VCaP (cell line): ENCODE measurements at regions not wholly inside any gene's neighbourhood (a gene's known extent, or its start where the extent isn't known, plus 50 kb on each side); places are given as distances from the start of the nearest gene placed in this dataset.

Experiments
- H3K27ac ChIP-seq: fragments of 450-650 bp; 2 replicates; pipeline ENCODE4 v1.5.1; 2017
- TF ChIP-seq, protein P1 (sequence below): fragments of 450-650 bp; conservative IDR thresholded peaks from 2 replicates; pipeline ENCODE4 v1.5.1; 2017; ENCODE audit warnings: mild to moderate bottlenecking, moderate library complexity

DNA sequence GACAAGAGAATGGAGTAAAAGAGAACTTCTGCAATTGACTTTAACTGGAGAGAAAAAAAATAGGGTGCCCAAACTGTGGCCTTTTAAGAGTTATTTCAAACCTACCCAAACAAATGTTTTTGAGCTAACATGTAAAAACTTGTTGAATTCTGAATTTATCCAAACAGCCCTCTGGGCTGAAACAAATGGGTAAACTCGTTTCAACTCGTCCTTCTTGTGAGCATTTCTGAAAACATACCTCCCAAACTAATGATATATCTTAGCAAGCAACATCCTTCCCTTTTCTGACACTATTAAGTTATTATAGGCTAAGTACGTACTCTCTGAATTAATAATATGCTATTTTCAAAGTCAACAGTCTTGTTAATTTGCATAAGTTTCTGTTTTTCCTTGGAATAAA is 793.0 kb upstream of the ACVR2A start:
- no peak overlapping the region for H3K27ac ChIP-seq
- TF ChIP-seq, protein P1, sequence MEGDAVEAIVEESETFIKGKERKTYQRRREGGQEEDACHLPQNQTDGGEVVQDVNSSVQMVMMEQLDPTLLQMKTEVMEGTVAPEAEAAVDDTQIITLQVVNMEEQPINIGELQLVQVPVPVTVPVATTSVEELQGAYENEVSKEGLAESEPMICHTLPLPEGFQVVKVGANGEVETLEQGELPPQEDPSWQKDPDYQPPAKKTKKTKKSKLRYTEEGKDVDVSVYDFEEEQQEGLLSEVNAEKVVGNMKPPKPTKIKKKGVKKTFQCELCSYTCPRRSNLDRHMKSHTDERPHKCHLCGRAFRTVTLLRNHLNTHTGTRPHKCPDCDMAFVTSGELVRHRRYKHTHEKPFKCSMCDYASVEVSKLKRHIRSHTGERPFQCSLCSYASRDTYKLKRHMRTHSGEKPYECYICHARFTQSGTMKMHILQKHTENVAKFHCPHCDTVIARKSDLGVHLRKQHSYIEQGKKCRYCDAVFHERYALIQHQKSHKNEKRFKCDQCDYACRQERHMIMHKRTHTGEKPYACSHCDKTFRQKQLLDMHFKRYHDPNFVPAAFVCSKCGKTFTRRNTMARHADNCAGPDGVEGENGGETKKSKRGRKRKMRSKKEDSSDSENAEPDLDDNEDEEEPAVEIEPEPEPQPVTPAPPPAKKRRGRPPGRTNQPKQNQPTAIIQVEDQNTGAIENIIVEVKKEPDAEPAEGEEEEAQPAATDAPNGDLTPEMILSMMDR, result no peak

DNA sequence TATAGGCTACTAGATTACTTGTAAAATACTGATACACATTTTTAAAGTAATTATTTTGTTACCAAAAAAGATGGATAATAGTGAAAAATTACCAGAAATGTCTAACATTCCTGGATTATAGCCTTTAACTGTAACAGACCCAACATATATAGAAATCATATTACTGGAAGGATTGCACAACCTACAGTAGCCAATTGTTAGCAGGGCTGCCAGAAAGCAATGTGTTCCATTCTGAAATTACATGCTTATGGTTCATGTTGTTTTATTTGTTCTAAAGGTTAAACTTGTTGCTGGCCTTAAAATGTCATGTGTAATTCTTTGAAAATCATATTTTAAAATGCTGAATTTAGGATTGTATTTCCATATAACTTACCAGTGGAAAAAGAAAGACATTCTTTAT is 793.6 kb upstream of the ACVR2A start:
- TF ChIP-seq, protein P1, result no peak
- H3K27ac ChIP-seq, result no peak overlapping the region

DNA sequence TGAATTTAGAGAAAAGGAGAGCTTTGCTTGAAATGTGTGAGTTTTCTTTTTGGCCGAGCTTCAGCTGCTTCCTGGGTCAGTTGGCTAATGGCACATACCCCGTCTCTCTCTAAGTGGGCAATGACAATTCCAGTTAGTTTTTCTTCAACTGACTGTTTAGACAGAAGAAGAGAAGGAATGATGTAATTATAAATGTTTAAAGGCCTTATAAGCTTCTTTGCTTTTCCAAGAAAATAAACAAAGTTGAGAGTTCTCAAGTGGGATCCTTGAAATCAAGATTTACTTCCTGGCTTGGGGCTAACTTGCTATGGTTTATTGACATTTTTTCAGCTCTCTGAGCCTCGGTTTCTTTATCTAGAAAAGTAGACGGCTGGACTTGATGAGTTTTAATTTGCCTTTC is 794.9 kb upstream of the ACVR2A start:
- no peak overlapping the region for H3K27ac ChIP-seq
- TF ChIP-seq, protein P1, result no peak

DNA sequence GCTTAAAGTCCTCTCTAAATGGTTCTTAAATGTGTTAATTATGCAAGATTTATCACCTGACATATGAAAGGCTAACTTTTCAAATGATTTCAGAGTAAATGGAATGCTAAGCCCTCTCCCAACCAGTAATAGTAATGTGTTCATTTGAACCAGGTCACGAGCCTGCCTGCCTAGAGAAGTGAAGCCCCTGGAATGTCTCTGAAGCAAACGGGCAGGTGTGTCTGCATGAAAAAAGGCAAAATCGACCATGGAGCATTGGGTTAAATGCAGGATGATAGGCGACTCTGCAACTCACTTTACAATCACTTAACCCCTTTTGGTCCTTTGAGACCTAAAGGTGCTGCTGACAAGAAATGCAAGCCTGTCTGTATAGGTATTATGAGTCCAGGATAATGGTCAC is 798.4 kb upstream of the ACVR2A start:
- TF ChIP-seq, protein P1, result no peak
- H3K27ac ChIP-seq, result no peak overlapping the region

DNA sequence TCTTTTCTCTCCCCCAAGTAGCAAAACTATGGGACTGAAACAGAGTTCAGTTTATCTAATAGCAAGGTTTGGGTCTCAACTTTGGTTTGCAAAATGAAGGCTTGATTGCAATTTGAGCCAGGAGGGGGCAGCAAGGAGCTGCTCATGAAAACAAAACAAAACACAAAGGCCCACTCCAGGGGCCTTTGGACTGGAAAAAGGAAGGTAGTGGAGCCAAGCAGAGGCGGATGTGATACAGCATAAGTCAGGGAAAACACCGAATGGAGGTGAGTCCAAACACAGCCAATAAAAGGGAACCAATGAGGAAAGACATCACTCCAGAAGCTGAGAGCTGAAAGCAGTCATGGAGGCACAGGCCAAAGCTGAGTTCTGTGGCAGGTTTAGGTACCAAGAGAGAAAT is 799.7 kb upstream of the ACVR2A start:
- no peak overlapping the region for H3K27ac ChIP-seq
- TF ChIP-seq, protein P1, result peak; percentile 73

DNA sequence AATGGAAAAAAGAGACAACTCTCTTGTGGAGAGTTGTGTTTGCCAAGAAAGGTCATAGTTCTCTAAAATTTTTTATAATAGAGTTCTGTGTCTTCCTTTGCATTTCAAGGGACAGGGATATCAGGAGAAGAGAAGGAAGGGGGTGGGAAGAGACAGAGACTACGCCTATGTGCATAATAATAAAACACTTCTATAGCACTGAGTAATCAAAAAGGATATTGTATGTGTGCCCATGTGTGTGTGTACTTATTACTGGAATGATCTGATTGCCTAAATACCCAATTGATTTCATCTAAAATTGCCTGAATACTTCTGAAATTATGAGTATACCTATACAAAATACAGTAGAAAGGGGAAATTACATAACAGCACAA is 803.7 kb upstream of the ACVR2A start:
- TF ChIP-seq, protein P1, result no peak

DNA sequence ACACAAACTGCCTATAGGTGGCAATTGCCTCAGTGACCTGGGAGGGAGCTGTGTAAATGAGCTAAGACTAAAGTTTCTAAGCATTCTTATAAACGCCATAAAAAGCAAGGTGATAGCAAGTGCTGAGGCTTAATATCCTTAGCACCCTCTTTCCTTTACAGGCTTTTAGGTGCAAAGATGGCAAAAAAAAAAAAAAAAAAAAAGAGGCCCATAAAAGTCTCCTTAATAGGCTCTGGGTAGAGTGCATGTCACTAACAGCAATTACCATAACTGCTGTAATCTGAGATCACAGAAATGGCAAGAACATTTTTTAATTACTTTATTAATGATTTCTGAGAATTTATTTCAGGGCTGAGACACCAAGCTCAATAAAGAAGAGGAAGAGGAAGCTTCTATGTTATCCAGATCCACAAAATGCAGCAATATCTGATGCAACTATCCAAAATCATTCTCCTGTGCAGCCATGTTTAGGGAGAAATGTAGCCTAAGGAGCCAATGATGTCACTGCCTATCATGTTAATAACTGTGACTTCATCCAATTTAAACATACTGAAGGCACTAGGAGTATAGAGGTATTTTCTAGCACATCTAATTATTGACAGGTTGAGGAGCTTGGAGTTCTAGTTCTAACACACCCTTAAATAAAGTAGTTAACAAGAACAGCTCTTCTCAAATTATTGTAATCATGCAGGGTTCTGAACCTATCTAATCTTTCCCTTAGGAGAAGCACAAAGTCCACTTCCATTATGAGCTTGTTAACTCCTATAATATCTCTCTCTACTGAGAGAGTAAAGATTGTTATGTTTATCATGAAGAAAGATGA is 804.3 kb upstream of the ACVR2A start:
- H3K27ac ChIP-seq, result no peak overlapping the region
- TF ChIP-seq, protein P1, result no peak

More for the DNA sequence above, 803.7 kb upstream of the ACVR2A start:
- no peak overlapping the region for H3K27ac ChIP-seq
